Stimulated activated CD8-positive, alpha-beta memory T cell treated with anti-CD3 and anti-CD28 coated beads, Interleukin-4, amount 100 ng/mL, for 1 hour (primary cell): ENCODE measurements at regions not wholly inside any gene's neighbourhood (a gene's known extent, or its start where the extent isn't known, plus 50 kb on each side); places are given as distances from the start of the nearest gene placed in this dataset.

ENCODE experiments used
- DNase-seq, 2 donors: peaks; one replicate each; pipeline ENCODE4 v3.0.0-alpha.2; 2020; ENCODE audit warnings: low read depth in 2 of 2, low spot score in 1 of 2

GRCh38 chr5:2019716-2020115 is 137.0 kb upstream of the IRX4 start:
- DNase-seq = no peak

- DNase-seq = no peak
These were observed 135.6 kb upstream of the IRX4 start for GRCh38 chr5:2018390-2018724.

- no peak for DNase-seq
These were observed 135.0 kb upstream of the IRX4 start for GRCh38 chr5:2017540-2018389.

- no peak for DNase-seq
These were observed 133.2 kb upstream of the IRX4 start for GRCh38 chr5:2015961-2016360.

DNA sequence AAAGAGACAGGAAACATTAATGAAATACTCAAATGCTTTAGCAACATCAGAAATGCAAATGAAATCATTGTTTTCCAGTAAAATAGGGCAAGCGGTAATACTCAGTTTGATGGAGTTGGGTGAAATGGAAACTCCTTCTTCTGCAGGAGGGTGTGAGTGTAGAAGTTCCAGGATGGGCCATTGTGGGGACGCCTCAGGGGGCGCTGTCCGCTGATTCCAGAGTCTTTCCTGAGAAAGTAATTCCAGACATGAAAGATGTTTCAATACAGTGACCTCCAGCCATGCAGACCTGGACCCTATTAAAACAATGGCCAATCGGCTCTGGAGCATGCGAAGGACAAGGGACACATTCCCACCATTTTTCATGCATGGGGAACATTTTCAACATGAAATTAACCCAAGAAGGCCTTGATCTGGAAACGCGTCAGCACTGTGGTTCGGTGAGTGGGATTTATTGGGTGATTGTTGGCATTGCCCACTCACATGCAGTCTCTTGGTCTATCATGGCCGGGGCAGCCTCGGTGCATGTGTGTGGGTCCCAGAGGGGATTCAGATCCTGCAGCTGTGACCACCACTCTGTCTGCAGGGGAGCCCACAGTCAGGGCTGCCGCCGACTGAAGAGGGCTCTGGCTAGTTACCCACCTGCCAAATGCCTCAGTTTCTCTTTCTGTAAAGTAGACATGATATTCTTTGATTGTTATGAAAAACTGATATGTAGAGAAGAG is 132.6 kb upstream of the IRX4 start:
- DNase-seq = no peak

DNA sequence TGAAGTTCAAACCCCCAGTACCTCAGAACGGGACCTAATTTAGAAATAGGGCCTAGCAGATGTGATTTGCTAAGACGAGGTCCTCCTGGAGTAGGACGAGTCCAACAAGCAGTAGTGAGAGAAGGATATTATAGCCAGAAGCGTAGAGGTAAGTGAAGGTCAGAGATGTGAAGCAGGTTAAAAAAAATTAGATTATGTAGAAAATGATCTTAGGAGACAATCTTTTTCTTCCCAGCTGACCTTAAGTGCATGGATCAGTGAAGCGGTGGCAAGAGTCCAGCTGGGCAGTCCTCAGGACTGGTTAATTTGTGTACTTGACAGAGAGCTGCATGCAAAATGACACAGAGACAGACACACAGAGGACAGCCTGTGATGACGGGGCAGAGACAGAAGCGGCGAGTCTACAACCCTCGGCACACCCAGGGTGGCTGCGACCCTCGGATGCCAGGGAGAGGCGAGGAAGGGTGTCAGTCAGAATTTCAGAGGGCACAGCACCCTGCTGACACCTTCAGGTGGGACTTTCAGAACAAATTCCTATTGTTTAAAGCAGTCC is 131.4 kb upstream of the IRX4 start:
- no peak for DNase-seq

GRCh38 chr5:2013301-2014057 is 130.8 kb upstream of the IRX4 start:
- DNase-seq = no peak

- no peak for DNase-seq
These were observed 130.2 kb upstream of the IRX4 start for GRCh38 chr5:2012885-2013284.

DNA sequence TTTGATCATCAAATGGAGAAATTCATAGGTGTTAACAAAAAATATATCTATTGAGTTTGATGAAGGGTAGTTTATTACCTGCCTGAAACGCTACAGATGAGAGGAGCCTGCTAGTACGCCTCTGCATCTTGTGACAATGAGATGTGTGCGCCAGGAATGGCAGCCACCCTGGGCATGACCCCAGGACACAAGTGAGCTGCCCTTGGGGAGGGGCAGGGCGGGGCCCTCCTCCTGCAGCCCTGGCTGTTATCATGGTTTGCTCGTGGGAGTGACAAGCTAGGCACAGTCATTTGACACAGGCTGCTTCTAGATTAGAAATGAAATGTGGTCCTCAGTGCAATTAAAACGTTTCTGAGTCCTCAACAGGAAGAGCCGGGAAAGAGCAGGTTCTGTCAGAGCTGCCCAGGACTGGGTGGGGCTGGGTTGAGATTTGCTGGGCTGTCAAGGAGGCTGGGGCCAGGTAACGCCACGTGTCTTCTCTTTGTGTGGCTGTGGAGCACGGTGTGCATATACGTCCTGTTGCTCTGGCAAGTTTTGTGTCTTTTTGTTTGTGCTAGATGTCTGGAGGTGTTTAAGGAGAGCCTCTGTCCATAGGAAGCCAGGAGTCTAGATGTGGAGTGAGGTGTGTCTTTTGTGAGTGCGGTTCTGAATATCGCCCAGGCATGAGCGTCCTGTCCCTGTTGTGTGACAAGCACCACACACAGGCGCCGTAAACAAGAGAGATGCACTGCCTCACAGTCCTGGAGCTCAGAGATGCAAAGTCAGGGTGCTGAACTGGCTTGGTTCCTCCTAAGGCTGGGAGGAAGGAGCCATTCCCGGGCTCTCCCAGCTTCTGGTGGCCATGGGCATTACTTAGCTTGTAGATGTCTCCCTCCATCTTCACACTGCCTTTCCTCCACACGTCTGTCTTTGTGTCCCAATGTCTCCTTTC is 129.0 kb upstream of the IRX4 start:
- no peak for DNase-seq

DNA sequence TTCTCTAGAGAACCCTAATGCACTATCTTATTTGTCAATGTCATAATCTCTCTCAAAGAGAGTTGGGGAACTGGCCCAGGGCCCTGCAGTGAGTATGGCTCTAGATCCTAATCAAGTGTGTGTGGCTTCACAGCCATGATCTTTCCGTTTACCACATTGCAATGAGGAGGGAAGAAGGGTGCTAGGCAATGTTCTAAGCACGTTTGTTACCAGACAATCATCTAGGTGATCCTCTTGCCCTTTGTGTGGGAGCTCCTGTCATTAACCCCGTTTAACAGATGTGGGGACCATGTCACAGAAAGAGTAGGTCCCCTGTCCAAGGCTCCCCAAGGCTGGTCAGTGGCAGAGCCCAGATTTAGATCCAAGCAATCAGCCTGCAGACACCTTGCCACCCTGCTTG is 128.2 kb upstream of the IRX4 start:
- DNase-seq = no peak

DNA sequence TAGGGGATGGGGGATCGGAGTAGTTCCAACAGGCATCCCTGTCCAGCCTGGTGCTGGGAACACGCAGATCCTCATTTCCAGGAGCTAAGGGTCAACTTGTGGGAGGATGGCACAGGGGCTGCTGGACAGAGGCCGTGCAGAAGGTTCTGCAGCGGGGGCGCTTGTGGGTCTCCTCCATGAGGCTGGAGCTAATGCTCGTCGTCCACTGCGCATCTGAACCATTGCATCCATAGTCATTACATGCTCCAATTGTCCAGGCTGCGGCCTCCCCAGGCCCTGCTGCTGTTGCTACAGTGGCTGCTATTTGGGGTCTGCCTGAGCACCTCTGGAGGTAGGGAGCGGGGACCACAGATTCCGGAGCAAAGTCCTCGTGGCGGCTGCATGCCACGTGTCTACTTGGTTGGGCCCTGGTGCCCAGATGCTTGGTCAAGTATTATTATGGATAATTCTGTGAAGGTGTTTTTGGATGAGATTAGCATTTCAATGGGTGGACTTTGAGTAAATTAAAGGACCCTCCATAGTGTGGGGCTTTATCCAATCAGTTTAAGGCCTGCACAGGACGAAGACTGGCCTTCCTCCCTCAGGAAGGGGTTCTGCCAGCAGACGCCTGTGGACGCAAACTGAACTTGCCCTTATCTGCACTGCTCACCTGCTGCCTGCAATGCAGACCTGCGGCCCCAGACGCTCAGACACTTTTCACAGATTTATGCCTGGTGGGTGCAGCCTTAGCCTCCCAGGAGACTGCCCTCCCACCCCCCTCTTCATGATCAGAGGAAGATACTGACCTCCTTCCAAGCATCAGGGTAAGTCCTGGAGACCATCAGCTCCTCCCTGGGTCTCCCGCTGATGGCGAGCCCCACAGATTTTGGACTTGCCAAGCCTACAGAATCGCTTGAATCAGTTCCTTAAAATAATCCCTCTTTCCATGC is 127.5 kb upstream of the IRX4 start:
- DNase-seq = no peak

DNA sequence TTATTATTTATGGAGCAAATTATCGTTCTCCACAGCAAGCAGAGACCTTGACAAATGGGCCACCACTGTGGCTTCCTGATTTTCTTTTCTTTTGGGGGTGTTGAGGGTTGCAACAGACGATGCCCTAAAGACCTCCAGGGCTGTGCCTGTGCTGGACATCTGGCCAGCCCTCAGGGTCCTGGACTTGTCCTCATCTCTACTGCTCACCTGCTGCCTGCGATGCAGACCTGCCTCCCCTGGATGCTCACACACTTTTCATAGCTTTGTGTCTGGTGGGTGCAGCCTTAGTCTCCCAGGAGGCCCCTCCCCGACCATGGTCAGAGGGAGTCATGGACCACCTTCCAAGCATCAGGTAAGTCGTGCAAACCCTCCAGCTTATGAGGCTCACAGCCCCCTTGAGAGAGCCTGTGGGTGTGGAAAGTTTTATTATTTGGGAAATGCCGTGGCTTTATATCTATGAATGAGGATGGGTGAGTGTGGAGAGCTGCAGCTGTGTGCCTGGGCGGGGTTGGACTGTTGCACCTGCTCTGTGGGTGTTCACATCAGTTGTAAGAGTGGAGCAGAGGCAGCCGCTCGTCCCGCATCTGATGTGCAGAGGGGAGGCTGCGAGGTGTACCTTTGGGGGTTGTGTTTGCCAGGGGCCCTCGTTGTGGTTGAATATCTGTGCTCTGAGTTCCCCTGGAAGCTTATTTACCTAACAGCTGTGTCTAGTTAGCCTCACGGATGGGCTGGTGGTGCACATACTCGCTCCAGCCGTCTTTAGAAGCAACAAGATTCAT is 126.3 kb upstream of the IRX4 start:
- DNase-seq = no peak

DNA sequence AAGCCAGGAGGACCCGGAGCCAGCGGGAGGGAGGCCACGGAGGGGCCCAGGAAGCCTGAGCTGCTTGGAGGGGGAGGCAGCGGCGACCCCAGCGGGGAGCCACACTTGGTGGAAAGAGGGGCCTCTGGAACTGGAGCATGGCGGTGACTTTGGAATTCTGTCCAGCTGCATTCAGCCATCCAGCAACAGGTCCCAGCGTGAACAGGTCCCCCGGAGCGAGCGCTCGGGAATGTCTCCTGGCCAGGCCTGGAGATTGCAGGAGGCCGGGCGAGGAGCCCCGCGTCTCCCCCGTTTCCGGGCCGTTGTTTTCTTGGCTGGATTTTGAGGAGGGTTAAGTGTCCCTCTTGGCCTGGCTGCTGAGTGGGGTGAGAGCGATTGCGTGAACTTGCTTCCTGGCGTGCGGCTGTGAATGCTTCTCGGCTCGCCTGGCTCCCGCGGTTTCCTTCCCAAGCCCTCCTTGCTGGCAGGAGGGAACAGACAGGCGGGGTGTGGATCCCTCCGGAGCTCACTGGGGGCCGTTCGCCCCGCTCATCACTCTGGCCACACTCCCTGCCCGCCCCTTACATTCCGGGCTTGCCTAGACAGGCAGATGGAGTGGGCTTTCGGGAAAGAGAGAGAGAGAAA is 125.3 kb upstream of the IRX4 start:
- no peak for DNase-seq

GRCh38 chr5:2007496-2007877 is 124.8 kb upstream of the IRX4 start:
- no peak for DNase-seq

- DNase-seq = no peak
These were observed 124.2 kb upstream of the IRX4 start for GRCh38 chr5:2006971-2007291.

- no peak for DNase-seq
These were observed 123.7 kb upstream of the IRX4 start for GRCh38 chr5:2006193-2006970.

GRCh38 chr5:2005101-2006041 is 122.6 kb upstream of the IRX4 start:
- no peak for DNase-seq
